Stomach (tissue), 4 donors: ENCODE measurements at regions not wholly inside any gene's neighbourhood (a gene's known extent, or its start where the extent isn't known, plus 50 kb on each side); places are given as distances from the start of the nearest gene placed in this dataset.

Source experiments
- POLR2A ChIP-seq, 4 donors: fragments of 450-650 bp; IDR thresholded peaks; one replicate each; pipeline ENCODE4 v1.6.1; 2016; ENCODE audit warnings: antibody characterized with exemption in 4 of 4, control low read depth in 2 of 4, mild to moderate bottlenecking in 1 of 4, moderate library complexity in 1 of 4
- POLR2AphosphoS5 ChIP-seq, 3 donors: sonication (generic); formaldehyde crosslinking; IDR thresholded peaks; one replicate each; pipeline ENCODE4 v1.6.1; 2016; ENCODE audit warnings: antibody characterized with exemption in 3 of 3
- TF ChIP-seq, protein P1 (sequence below), 7 experiments: fragments of 450-650 bp in 4 of 7; fragments of 200-600 bp in 3 of 7; sonication (generic) in 3 of 7; IDR thresholded peaks; one replicate each; pipeline ENCODE4 v1.5.1; 2016 to 2019; ENCODE audit warnings: antibody characterized with exemption in 7 of 7, control low read depth in 2 of 7, mild to moderate bottlenecking in 1 of 7

DNA sequence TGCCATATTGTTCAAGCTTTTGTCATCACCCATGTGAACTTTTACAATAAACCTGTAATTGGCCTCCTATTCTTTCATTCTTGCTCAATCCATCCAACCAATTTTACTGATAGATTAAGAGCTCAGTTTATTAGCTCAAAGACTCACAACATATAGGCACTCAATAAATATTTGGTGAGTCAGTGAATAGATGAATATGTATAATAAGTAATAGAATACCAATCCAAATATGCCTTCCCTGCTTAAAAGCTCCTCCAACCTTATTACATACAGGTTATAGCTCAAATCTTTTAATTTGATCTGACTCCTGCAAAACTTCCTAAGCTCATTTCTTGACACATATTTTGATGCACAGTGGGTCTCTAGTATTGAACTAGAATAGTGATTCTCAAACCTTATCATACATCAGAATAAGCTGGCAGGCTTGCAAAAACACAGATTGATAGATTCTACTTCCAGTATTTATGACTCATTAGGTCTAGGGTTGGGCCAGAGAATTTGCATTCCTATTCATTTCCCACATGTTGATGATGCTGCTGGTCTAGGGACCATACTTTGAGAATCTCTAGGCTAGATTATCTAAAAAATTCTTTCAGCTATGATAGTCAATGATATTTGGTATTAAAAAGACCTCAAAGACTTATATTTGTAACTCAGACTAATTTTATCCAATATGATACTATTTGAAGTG is 114.4 kb downstream of the PCTP start:
- TF ChIP-seq, protein P1, sequence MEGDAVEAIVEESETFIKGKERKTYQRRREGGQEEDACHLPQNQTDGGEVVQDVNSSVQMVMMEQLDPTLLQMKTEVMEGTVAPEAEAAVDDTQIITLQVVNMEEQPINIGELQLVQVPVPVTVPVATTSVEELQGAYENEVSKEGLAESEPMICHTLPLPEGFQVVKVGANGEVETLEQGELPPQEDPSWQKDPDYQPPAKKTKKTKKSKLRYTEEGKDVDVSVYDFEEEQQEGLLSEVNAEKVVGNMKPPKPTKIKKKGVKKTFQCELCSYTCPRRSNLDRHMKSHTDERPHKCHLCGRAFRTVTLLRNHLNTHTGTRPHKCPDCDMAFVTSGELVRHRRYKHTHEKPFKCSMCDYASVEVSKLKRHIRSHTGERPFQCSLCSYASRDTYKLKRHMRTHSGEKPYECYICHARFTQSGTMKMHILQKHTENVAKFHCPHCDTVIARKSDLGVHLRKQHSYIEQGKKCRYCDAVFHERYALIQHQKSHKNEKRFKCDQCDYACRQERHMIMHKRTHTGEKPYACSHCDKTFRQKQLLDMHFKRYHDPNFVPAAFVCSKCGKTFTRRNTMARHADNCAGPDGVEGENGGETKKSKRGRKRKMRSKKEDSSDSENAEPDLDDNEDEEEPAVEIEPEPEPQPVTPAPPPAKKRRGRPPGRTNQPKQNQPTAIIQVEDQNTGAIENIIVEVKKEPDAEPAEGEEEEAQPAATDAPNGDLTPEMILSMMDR (IDR thresholded peaks at IDR 0.05): no peak
- TF ChIP-seq POLR2A (IDR thresholded peaks at IDR 0.05) (no peak), POLR2AphosphoS5 (IDR thresholded peaks at IDR 0.05) (no peak)
